ENCODE measurements at regions not wholly inside any gene's neighbourhood (a gene's known extent, or its start where the extent isn't known, plus 50 kb on each side); places are given as distances from the start of the nearest gene placed in this dataset.

DNA sequence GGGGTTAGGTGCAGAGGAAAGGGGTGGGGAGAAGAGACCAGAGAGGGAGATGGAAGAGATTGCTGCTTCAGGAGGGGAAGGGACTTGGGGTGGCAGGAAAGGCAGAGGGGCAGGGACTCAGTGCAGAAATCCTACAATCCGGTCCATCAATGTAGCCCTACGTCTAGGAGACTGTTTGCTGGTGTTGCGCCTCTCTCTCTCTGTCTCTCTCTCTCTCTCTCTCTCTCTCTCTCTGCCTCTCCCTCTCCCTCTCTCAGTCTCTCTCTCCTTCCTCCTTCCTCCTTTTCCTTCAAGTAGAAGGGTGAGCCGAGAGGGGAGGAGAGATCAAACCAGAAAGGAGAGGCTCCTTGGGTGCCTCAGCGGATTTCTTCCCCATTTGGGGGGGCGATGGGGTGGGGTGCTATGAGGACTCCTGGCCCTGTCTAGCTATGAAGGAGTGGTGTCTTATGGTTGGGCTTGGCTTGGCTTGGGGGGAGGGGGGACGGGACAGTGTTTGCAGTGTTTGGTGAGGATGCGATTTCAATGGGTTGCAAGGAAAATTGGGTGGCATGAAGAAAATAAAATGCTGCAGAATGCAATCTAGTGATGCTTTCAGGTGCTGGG is 181.2 kb downstream of the TBXT start:
- H3K4me3 ChIP-seq (ENCODE audit: low read depth, low read length): peak overlapping the region; percentile 51
- in situ Hi-C loops (cut with HindIII; ENCODE audit: low sequenced_read_pairs): no loop called here

DNA sequence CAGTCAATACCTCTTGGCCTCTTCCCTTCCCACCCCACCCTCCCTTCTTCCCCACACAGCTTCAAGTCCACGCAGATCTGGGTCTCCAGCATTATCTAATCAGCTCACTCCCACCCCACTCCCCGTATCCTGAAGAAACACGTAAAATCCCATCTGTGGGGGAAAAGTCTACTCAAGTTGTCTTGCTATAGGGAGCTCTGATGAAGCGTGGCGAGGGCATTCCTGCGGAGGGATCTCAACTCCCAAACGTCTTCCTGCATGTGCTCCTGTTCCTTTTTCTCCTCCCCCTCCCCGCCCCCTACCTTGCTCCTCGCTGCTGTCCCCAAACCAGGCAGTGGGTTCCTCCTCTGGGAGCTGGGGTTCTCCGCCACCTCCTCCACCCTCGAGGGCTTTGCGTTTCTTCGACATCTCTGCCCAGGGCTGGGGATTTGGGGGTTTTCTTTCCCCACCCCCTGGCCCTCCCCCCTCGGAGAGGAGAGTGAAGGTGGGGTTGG is 181.8 kb downstream of the TBXT start:
- no peak for DNase-seq (ENCODE audit: low read depth)
- in situ Hi-C loops (cut with HindIII; ENCODE audit: low sequenced_read_pairs): no loop called here
- TF ChIP-seq, protein P1, sequence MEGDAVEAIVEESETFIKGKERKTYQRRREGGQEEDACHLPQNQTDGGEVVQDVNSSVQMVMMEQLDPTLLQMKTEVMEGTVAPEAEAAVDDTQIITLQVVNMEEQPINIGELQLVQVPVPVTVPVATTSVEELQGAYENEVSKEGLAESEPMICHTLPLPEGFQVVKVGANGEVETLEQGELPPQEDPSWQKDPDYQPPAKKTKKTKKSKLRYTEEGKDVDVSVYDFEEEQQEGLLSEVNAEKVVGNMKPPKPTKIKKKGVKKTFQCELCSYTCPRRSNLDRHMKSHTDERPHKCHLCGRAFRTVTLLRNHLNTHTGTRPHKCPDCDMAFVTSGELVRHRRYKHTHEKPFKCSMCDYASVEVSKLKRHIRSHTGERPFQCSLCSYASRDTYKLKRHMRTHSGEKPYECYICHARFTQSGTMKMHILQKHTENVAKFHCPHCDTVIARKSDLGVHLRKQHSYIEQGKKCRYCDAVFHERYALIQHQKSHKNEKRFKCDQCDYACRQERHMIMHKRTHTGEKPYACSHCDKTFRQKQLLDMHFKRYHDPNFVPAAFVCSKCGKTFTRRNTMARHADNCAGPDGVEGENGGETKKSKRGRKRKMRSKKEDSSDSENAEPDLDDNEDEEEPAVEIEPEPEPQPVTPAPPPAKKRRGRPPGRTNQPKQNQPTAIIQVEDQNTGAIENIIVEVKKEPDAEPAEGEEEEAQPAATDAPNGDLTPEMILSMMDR (IDR thresholded peaks at IDR 0.05; ENCODE audit: low read depth, low read length, missing control alignments): no peak
- peak overlapping the region; percentile 51 for H3K4me3 ChIP-seq (ENCODE audit: low read depth, low read length)

More for the DNA sequence above, 181.2 kb downstream of the TBXT start:
- DNase-seq (ENCODE audit: low read depth): no peak
- TF ChIP-seq, protein P1 (IDR thresholded peaks at IDR 0.05; ENCODE audit: low read depth, low read length, missing control alignments): no peak

DNA sequence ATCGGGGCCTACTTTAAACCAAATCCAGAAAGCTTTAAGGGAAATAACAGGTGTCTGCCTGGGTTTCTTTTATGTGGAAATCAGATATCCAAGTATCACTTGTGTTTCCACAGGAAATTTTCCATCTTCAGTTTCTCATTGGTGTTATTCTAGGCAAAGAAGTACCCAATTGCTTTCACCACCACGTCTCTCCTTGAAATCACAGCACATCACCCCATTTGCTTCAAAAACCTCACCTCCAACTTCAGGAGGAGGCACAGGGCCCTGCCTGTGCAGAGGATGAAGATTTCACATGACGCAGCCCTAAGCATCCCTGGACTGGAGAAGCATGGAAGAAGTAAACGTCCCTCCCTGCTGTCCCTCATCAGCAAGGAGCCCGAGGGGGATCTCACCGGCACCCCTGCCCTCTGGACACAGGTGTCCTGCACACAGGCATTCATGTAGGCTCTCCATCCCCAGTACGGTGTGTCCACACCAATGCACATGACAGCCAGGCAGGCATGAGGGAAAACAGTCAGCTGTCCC is 182.3 kb downstream of the TBXT start:
- in situ Hi-C loops (cut with HindIII; ENCODE audit: low sequenced_read_pairs): no loop called here
- TF ChIP-seq, protein P1 (IDR thresholded peaks at IDR 0.05; ENCODE audit: low read depth, low read length, missing control alignments): no peak
- H3K4me3 ChIP-seq (ENCODE audit: low read depth, low read length): no peak overlapping the region
- no peak for DNase-seq (ENCODE audit: low read depth)

DNA sequence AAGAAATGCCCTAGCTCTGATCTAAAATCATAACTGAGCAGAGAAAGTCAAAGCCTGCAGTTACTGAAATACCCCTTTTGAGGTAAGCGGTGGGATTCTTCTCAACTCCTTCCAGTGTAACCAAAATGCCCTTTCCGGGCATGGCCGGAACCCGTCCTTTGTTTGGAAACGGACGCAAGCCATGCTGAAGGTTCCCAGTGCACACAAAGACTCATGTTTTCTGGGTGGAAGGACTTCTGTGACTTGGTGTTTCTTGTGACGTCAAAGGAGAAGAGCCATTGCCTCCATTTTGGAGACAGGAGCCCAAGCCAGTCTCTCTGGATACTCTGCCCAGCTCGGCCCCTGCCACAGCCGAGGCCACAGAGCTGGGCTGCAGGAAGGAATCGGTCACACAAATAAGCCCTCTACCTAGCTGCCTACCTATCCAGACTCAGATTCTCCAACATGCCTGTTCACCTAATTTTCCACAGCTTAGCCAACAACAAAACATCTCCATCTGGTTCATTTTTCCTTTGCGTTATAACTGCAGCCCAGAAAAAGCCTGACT is 182.8 kb downstream of the TBXT start:
- in situ Hi-C loops (cut with HindIII; ENCODE audit: low sequenced_read_pairs): no loop called here
- H3K4me3 ChIP-seq (ENCODE audit: low read depth, low read length): no peak overlapping the region
- TF ChIP-seq, protein P1 (IDR thresholded peaks at IDR 0.05; ENCODE audit: low read depth, low read length, missing control alignments): no peak
- DNase-seq (ENCODE audit: low read depth): no peak

DNA sequence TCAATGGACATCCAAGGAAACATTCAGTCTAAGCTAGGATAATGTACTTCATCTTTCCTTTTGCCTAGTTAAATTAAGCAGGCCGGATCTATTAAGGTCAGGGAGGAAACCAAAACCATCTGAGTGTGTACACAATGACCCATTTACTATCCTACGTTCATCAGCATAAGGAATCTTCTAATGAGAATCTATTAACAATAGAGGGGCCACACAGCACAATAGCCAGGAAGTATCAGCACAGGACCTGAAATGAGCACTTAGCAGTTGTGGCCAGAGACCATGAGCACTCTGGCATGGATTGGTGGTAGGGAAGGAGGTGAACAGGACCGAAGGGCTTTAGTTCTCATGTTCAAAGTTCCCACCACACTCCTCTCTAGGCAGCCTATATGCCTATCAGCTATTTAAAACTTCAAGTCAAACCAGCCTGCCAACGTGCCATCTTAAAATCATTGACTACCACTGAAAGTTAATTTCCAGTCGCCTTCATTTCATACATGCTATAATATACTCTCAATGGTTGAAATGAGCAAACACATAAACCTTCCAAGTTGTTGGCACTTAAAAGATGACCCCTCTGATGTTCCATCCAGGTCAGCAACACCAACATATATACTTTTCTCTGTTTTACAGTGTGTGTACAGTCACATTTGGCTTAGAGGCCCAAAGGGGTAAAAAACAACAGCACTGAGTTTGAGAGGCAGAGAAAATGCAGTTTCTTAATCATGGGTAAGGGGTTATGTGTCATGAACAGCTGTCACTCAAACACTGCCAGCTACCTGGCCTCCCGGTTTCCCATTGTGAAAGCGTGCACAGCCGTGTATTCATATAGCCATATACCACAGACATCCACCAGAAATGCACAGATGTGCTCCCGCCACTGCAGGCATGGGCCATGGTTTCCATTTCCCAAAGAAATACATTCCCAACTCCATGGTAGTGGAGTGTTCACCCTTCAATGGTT is 184.3 kb downstream of the TBXT start:
- in situ Hi-C loops (cut with HindIII; ENCODE audit: low sequenced_read_pairs): no loop called here
- H3K4me3 ChIP-seq (ENCODE audit: low read depth, low read length): no peak overlapping the region
- TF ChIP-seq, protein P1 (IDR thresholded peaks at IDR 0.05; ENCODE audit: low read depth, low read length, missing control alignments): no peak
- no peak for DNase-seq (ENCODE audit: low read depth)

DNA sequence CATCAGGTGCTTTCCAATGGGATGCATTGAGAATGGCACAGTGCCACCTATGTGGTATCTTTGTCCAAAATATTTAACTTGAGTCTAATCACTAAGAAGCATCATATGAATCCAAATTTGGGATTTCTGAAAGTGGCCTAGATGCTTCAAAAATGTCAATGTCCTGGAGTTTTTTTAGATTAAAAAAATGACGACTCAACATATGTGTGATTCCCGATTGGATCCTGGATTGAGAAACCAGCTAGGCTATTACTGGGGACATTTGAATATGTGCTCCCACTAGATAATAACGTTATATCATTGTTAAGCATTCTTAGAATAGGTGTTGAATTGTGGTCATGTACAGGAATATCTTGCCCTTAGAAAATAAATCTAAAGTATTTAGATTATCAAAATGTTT is 189.2 kb downstream of the TBXT start:
- DNase-seq (ENCODE audit: low read depth): no peak
- in situ Hi-C loops (cut with HindIII; ENCODE audit: low sequenced_read_pairs): no loop called here

More for the DNA sequence above, 189.2 kb downstream of the TBXT start:
- H3K4me3 ChIP-seq (ENCODE audit: low read depth, low read length): no peak overlapping the region
- TF ChIP-seq, protein P1 (IDR thresholded peaks at IDR 0.05; ENCODE audit: low read depth, low read length, missing control alignments): no peak
